ENCODE measurements at regions not wholly inside any gene's neighbourhood (a gene's known extent, or its start where the extent isn't known, plus 50 kb on each side); places are given as distances from the start of the nearest gene placed in this dataset.

DNA sequence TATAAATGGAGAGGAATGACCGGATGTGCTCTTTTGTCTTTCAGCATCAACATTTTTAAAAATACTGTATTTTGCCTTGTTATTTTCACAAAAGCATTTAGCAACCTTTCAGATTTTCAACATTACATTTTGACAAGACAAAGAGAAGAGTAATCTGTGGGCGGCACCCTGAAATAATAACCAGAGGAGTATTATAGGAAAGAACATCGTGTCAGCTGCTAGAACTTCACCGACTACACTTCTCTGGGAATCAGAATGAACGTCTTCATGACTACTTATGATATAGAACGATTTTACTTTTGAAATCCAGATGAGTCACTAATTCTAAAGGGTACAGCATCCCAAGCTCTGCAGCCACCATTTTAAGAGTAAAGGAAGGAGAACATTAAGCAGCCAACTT lies 531.5 kb upstream of the FRG1 start:
- H3K27ac ChIP-seq = no peak overlapping the region
- 80 to 91% (median 85%) methylated on average over 6 of the region's 6 CpGs for WGBS, 5 donors
- TF ChIP-seq, protein P1, sequence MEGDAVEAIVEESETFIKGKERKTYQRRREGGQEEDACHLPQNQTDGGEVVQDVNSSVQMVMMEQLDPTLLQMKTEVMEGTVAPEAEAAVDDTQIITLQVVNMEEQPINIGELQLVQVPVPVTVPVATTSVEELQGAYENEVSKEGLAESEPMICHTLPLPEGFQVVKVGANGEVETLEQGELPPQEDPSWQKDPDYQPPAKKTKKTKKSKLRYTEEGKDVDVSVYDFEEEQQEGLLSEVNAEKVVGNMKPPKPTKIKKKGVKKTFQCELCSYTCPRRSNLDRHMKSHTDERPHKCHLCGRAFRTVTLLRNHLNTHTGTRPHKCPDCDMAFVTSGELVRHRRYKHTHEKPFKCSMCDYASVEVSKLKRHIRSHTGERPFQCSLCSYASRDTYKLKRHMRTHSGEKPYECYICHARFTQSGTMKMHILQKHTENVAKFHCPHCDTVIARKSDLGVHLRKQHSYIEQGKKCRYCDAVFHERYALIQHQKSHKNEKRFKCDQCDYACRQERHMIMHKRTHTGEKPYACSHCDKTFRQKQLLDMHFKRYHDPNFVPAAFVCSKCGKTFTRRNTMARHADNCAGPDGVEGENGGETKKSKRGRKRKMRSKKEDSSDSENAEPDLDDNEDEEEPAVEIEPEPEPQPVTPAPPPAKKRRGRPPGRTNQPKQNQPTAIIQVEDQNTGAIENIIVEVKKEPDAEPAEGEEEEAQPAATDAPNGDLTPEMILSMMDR (IDR thresholded peaks at IDR 0.05 in 8 of 11, conservative IDR thresholded peaks at IDR 0.05 in 3 of 11) = no peak
- TF ChIP-seq POLR2A (IDR thresholded peaks at IDR 0.05) = no peak
- no peak for TF ChIP-seq POLR2AphosphoS5 (IDR thresholded peaks at IDR 0.05)

GRCh38 chr4:189414021-189414420 lies 526.7 kb upstream of the FRG1 start:
- H3K27ac ChIP-seq = no peak overlapping the region
- intact Hi-C loops (cut with DNase I; ENCODE audit: low total_unique reads) = no loop called here
- TF ChIP-seq POLR2AphosphoS5 (IDR thresholded peaks at IDR 0.05) (no peak), POLR2A (IDR thresholded peaks at IDR 0.05) (no peak)
- TF ChIP-seq, protein P1 (IDR thresholded peaks at IDR 0.05 in 8 of 11, conservative IDR thresholded peaks at IDR 0.05 in 3 of 11) = no peak
- no peaks in the 10 kb centered on the region for H3K4me1 ChIP-seq
- no peak for DNase-seq
- H3K4me3 ChIP-seq = no peak overlapping the region
- no peaks in the 10 kb centered on the region for H3K27me3 ChIP-seq (replicated peaks in 1 of 7)
- no peaks in the 10 kb centered on the region for H3K36me3 ChIP-seq
- peaks cover 0 to 4% (median 0%) of the 10 kb centered on the region in 8 donors for H3K9me3 ChIP-seq
- 51 to 68% (median 62%) methylated on average over 4 of the region's 4 CpGs for WGBS, 5 donors

More for the DNA sequence above, 531.5 kb upstream of the FRG1 start:
- intact Hi-C loops (cut with DNase I; ENCODE audit: low total_unique reads) = no loop called here
- peaks cover 0 to 16% (median 8%) of the 10 kb centered on the region in 8 donors for H3K9me3 ChIP-seq
- H3K4me3 ChIP-seq = no peak overlapping the region
- DNase-seq = no peak
- H3K4me1 ChIP-seq = no peaks in the 10 kb centered on the region
- H3K27me3 ChIP-seq (replicated peaks in 1 of 7) = no peaks in the 10 kb centered on the region
- no peaks in the 10 kb centered on the region for H3K36me3 ChIP-seq

DNA sequence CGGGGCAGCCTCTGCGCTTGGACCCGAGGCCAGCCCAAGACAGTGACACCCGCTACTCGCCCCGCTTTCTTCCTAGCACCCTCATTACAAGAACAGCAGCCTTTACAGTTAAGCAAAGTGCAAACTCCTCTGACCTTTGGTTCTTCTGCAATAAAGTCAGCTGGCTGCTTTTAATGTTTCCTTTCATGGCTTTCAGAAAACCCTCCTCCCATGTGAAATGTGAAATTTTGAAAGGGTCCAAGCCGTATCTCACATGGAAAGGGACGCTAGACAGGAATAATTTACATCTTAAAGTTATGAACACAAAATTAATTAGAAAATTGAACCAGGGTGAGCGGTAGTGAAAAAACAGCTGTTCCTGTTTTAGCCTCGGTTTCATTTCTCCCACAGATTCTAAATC lies 520.1 kb upstream of the FRG1 start:
- TF ChIP-seq, protein P1 (IDR thresholded peaks at IDR 0.05 in 8 of 11, conservative IDR thresholded peaks at IDR 0.05 in 3 of 11) = no peak
- TF ChIP-seq POLR2AphosphoS5 (IDR thresholded peaks at IDR 0.05) (no peak), POLR2A (IDR thresholded peaks at IDR 0.05) (no peak)
- H3K4me1 ChIP-seq = no peaks in the 10 kb centered on the region
- no peak for DNase-seq
- no peak overlapping the region for H3K27ac ChIP-seq
- no peaks in the 10 kb centered on the region for H3K36me3 ChIP-seq
- intact Hi-C loops (cut with DNase I; ENCODE audit: low total_unique reads) = no loop called here
- WGBS, 5 donors = 65 to 85% (median 70%) methylated on average over 10 of the region's 10 CpGs
- H3K9me3 ChIP-seq = peaks cover 0 to under 1% (median 0%) of the 10 kb centered on the region in 8 donors
- no peaks in the 10 kb centered on the region for H3K27me3 ChIP-seq (replicated peaks in 1 of 7)
- no peak overlapping the region for H3K4me3 ChIP-seq

DNA sequence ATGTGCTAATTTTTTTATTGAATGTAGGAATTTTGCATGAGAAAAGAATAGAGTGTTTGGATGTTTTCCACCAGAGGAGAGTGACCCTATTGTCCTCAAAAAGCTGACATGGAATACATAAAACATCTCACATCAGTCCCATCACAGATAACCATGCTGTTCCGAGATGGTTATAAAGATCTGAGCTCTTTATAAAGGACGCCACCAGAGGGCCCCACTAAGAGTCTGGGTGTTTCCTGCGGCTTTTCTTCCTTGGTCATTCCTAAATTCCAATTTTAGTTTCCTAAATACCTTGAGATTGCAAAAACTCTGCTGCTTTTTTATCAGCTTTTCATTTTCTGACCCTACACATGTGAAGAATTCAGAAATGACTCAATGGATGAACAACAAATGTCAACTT lies 504.5 kb upstream of the FRG1 start:
- H3K4me1 ChIP-seq = no peaks in the 10 kb centered on the region
- no peak for DNase-seq
- no peaks in the 10 kb centered on the region for H3K27me3 ChIP-seq (replicated peaks in 1 of 7)
- H3K9me3 ChIP-seq = peaks cover 0 to 32% (median 6%) of the 10 kb centered on the region in 8 donors
- intact Hi-C loops (cut with DNase I; ENCODE audit: low total_unique reads) = no loop called here
- no peaks in the 10 kb centered on the region for H3K36me3 ChIP-seq
- H3K27ac ChIP-seq = no peak overlapping the region
- no peak overlapping the region for H3K4me3 ChIP-seq
- TF ChIP-seq, protein P1 (IDR thresholded peaks at IDR 0.05 in 8 of 11, conservative IDR thresholded peaks at IDR 0.05 in 3 of 11) = no peak
- TF ChIP-seq POLR2AphosphoS5 (IDR thresholded peaks at IDR 0.05) (no peak), POLR2A (IDR thresholded peaks at IDR 0.05) (no peak)
- 68 to 84% (median 70%) methylated on average over 3 of the region's 3 CpGs for WGBS, 5 donors

All from spleen (tissue), 11 donors.